NCI-H510A treated with DMSO at 0.1 percent for 48 hours (cell line): ENCODE measurements at regions not wholly inside any gene's neighbourhood (a gene's known extent, or its start where the extent isn't known, plus 50 kb on each side); places are given as distances from the start of the nearest gene placed in this dataset.

Source experiments
- DNase-seq: peaks from one replicate; lab custom pipeline; 2025; lab: John Stamatoyannopoulos, UW

DNA sequence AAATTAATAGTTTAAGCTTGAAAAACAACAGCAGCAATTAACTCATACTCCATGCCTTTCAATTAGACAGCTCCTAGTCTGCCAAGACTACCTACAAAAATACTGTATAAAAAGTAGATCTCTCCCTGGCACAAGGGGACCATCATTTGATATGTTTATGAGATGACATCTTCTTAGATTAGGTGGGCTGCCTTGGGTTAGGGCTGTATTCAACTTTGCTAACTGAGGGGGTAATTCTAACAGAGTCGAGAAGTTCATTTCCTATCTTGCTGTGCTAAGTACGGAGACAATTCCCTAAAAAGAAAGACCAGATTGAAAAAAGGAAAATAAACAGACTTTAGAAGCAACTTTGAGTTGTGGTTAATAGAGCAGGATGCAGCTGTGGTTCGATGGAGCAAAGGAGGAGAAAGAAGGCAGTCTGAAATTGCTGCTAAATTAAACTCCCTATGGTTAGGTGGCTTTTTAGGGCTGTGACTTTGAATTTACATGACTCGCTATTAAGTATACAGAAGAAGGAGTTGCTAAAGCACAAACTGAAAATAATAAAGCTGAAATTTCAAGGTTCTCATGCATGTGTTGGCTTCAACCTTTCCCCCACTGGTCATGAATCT, 75.4 kb downstream of the CDC7 start:
- DNase-seq: no peak

- DNase-seq: no peak
Observed at GRCh38 chr1:91578320-91579109, 77.9 kb downstream of the CDC7 start.

DNA sequence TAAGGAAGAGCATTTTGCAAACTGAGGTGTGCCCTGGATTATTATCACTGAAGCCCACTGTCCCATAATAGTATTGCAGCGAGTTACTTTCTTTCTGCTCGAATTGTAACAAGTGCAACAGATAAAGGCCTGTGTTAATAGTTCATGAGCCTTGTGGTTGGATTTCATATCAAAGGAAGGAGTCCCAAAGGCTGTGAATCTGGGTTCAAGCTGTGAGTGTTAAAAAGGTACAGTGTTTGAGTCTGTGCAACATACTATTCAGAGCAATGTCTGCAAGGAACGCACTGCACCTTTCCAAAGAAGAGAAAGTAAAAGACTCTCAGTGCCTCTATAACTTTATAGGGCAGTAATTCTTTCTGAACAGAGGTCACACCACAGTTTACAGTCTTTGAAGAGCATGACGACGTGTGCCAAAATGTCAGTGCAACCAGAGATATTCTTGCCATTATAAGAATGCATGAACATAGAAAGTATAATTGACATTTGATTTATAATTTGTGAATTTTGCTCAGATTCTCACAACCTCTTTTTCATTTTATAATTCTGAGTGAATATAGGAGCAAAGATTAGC, 79.1 kb downstream of the CDC7 start:
- no peak for DNase-seq

GRCh38 chr1:91582431-91582921, 81.8 kb downstream of the CDC7 start:
- DNase-seq: no peak

GRCh38 chr1:91583326-91583755, 82.7 kb downstream of the CDC7 start:
- DNase-seq: peak; percentile 76

DNA sequence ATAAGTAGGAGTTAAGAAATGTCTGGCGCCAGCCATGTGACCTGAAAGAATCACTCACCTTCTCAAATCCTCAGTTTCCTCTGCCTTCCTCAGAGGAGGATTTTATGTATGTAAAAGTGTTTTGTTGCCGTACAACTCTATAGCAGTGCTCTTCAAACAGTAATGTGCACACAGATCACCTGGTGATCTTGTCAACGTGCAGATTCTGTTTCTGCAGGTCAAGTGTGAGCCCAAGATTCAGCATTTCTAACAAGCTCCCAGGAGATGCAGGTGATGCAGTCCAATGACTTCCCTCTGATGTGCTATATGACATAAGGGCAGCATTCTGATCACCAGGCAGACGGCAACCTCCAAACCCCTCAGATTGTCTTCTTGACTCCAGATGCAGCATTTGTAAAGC, 83.7 kb downstream of the CDC7 start:
- no peak for DNase-seq

DNA sequence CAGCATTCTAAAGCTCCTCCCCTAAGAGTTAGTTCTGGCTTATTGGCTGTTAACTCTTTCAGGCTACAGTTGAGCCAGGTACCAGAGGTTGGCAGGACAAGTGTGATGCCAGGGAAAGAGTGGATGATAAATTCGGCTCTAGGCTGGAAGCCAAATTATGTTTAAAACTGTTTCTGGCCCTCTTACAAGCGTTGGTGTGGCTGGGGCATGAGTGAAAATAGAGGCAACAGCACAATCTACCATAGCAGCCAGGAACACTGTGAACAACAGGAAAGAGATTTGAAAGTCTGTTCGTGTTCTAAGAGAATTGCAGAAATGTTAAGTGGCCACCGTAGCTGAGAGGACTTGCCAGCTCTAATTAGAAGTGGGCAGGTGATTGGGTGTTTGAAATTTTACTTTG, 84.2 kb downstream of the CDC7 start:
- DNase-seq: no peak

DNA sequence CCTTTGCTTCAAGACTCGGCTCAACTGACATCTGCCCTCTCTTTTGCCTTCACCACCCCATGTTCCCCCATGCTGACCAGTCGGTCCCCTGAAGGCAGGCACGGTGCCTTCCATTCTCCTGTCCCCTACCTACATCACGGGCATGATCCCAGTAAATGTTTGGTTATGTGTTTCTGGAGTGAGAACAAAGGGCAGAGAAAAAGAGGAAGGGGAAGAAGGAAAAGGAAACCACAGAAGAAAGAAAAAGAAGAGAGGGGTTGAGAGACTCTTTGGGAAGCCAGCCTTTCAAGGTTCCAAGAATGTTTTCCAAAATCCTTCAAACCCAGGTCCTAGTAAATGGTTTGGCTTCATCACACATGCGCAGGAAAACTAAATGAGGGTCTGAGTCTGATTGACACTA, 84.9 kb downstream of the CDC7 start:
- DNase-seq: no peak

- no peak for DNase-seq
Observed at GRCh38 chr1:91585982-91586381, 85.3 kb downstream of the CDC7 start.

GRCh38 chr1:91589437-91589836, 88.8 kb downstream of the CDC7 start:
- no peak for DNase-seq

DNA sequence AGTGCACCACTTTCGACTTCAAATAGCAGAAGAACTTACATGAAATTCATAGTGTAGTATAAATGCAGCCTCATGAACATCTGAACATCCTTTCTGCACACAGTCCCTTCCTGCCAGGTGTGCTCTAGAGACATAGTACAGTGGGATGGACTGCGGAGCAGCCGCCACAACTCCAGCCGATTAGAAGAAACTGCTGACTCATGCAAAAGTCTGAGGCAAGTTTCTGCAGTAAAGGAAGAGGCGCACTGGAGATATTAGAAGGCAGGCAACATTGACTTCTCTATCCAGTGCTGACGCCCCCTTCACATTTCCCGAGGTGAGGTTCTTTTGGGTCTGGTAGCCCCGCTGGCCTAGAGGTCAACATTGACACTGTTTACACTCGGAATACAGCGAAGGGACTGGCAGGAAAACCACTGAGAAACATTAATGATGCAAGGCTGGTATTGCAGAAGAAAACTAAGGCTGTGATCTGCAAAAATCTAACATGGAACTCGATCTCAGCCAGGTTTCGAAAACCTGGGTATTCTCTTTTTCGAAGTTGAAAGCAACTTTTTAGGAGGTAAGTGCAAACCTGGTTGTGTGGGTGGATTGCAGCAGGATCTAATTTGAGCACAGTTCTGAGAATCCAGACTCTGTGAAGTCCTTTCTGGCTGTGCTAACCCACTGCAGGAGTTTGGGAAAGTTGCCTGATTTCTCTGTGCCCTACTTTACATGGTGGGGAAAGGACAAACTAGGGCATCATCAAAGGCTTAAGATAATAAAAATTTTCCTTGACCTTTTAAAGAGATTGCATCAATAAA, 90.7 kb downstream of the CDC7 start:
- peak; percentile 74 for DNase-seq

- no peak for DNase-seq
Observed at GRCh38 chr1:91592716-91593477, 92.2 kb downstream of the CDC7 start.

- no peak for DNase-seq
Observed at GRCh38 chr1:91594383-91595055, 93.9 kb downstream of the CDC7 start.

DNA sequence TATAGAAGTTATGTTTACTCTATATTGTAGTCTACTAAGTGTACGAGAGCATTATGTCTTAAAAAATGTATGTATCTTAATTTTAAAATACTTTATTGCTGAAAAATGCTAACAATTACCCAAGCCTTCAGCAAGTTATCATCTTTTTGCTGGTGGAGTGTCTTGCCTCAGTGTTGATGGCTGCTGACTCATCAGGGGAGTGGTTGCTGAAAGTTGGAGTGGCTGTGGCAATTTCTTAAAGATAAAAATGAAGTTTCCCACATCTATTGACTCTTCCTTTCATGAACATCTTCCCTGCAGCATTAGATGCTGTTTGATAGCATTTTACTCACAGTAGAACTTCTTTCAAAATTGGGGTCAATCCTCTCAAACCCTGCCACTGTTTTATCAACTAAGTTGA, 95.8 kb downstream of the CDC7 start:
- DNase-seq: no peak

DNA sequence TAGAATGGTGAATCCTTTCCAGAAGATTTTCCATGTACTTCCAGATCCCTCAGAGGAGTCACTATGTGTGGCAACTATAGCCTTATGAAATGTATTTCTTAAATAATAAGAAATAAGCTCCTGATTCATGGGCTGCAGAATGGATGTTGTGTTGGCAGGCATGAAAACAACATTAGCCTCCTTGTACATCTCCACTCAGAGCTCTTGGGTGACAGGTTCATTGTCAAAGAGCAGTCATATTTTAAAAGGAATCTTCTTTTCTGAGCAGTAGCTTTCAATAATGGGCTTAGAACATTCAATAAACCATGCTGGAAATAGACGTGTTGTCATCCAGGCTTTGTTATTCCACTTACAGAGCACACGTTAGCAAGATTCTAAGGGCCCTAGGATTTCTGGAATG, 96.6 kb downstream of the CDC7 start:
- DNase-seq: no peak

- DNase-seq: no peak
Observed at GRCh38 chr1:91600431-91601337, 100.0 kb downstream of the CDC7 start.

DNA sequence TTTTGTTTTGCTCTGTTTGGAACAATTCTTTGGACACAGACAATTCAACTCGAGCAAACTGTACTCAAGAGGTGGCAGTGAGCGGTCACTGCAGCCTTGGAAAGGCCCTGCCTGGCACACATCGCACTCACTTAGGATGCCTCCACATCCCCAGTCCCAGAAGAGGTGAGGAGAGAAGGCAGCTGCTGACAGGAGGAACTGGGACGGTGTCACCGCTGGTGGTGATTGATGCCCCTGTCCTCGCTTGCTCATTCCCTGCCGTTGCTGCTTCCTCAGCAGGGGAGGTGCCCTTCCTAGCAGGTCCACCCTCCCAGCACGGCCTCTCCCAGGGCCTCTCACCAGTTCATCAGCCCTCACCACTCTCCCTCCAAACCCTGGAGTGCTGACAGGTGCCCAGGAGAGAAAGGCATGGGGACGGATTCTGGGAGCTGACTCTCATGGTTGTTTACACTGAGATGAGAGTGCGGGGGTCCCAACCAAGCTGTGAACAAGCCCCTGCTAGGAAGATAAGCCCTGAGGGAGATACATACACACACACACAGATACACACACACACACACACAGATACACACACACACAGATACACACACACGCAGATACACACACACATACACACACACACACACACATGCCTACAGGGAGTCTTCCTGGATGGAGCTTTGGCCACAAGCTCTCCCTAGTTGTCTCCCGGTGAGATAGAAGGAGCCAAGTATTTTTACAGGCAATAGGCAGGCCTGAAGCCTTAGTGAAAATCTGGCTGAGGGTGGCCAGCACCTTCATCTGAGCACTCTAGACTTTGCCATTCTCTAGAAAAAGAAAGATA, 101.1 kb downstream of the CDC7 start:
- DNase-seq: no peak

DNA sequence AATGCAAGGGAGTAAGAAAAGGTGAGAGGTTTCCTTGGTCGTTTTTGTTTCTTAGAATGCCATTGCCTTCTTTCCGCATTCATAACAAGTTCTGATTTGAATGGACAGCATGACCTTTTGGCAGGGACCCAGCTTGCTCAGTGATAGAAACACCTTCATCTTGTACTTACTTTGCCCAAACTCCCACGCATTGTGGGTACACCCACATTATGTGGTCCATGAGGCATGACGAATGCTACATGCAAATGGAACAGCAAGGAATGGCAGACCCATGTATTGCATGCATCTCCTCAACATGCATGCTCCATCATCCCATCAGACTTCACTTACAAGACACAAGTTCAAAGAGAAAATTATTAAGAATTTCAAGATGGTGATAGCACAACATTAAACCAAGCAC, 102.8 kb downstream of the CDC7 start:
- DNase-seq: no peak

DNA sequence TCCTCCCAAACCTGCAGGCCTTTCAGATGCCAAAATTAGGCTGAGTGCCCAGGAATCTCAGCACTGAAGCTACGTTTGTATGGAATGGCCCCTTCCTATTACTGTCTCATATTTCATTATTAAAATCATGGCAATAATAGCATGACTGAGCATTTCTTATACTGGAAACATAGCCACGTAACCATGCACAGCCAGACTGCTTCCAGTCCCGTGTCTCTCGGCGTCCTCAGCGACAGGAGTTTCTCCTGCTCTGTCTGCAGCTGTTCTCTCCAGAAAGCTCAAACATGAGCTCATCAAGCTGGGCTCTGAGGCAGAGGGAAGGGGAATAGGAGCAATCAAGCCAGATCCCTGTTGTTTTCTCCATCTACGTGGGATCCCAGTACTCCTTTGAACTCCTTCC, 104.0 kb downstream of the CDC7 start:
- no peak for DNase-seq
